Body of pancreas (tissue), 4 donors: ENCODE measurements at regions not wholly inside any gene's neighbourhood (a gene's known extent, or its start where the extent isn't known, plus 50 kb on each side); places are given as distances from the start of the nearest gene placed in this dataset.

Experiments used
- POLR2A ChIP-seq, 3 donors: fragments of 450-650 bp; IDR thresholded peaks; one replicate each; pipeline ENCODE4 v1.6.1; 2016; ENCODE audit warnings: antibody characterized with exemption in 3 of 3, mild to moderate bottlenecking in 2 of 3
- TF ChIP-seq, protein P1 (sequence below), 7 experiments: fragments of 450-650 bp in 4 of 7; fragments of 200-600 bp in 3 of 7; sonication (generic) in 3 of 7; IDR thresholded peaks; one replicate each; pipeline ENCODE4 v1.5.1; 2016 to 2019; ENCODE audit warnings: antibody characterized with exemption in 7 of 7

DNA sequence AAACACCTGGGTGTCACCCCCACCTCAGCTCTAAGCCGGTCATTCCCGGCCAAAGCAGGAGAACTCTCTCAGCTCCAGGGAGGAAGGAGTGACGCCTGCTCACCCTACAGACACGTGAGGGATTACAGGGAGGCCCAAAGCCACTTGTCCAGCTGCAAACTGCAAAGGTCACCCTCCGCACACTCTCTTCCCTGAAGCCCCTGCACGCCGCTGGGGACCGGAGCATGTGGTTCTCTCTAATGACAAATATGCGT, 108.0 kb upstream of the ID2 start:
- TF ChIP-seq POLR2A (IDR thresholded peaks at IDR 0.05): no peak
- TF ChIP-seq, protein P1, sequence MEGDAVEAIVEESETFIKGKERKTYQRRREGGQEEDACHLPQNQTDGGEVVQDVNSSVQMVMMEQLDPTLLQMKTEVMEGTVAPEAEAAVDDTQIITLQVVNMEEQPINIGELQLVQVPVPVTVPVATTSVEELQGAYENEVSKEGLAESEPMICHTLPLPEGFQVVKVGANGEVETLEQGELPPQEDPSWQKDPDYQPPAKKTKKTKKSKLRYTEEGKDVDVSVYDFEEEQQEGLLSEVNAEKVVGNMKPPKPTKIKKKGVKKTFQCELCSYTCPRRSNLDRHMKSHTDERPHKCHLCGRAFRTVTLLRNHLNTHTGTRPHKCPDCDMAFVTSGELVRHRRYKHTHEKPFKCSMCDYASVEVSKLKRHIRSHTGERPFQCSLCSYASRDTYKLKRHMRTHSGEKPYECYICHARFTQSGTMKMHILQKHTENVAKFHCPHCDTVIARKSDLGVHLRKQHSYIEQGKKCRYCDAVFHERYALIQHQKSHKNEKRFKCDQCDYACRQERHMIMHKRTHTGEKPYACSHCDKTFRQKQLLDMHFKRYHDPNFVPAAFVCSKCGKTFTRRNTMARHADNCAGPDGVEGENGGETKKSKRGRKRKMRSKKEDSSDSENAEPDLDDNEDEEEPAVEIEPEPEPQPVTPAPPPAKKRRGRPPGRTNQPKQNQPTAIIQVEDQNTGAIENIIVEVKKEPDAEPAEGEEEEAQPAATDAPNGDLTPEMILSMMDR (IDR thresholded peaks at IDR 0.05): no peak
